IPS DF 6.9 (cell line): ENCODE measurements at regions not wholly inside any gene's neighbourhood (a gene's known extent, or its start where the extent isn't known, plus 50 kb on each side); places are given as distances from the start of the nearest gene placed in this dataset.

Source experiments
- DNase-seq: peaks from one replicate; pipeline ENCODE4 v3.0.0-alpha.2; 2013; ENCODE audit warnings: low read depth, low spot score
- H3K27ac ChIP-seq: one replicate; pipeline ENCODE4 v1.5.1; 2013; ENCODE audit warnings: low read length, control low read depth
- H3K27me3 ChIP-seq: 2 replicates; pipeline ENCODE4 v1.6.1; 2013; ENCODE audit warnings: mild to moderate bottlenecking, low read length; ENCODE audit not compliant: control insufficient read depth, insufficient read depth
- H3K36me3 ChIP-seq: 2 replicates; pipeline ENCODE4 v1.6.1; 2013; ENCODE audit warnings: low read length; ENCODE audit not compliant: control insufficient read depth, insufficient read depth
- H3K4me1 ChIP-seq: 2 replicates; pipeline ENCODE4 v1.6.1; 2013; ENCODE audit warnings: low read length; ENCODE audit not compliant: control insufficient read depth, insufficient read depth
- H3K4me3 ChIP-seq: 2 replicates; pipeline ENCODE4 v1.5.1; 2013; ENCODE audit warnings: mild to moderate bottlenecking, low read length
- H3K9me3 ChIP-seq: 2 replicates; pipeline ENCODE4 v1.6.1; 2013; ENCODE audit warnings: low read length, inconsistent platforms; ENCODE audit not compliant: control insufficient read depth, insufficient read depth
- WGBS: extraction: QIAGEN DNeasy Blood & Tissue Kit; methylation state at CpG from one replicate; pipeline ENCODE4 v1.1.7; 2013; ENCODE audit warnings: mixed read lengths, missing lambda C conversion rate; ENCODE audit not compliant: insufficient read length, insufficient coverage; 5-methylcytosine and 5-hydroxymethylcytosine counted together

DNA sequence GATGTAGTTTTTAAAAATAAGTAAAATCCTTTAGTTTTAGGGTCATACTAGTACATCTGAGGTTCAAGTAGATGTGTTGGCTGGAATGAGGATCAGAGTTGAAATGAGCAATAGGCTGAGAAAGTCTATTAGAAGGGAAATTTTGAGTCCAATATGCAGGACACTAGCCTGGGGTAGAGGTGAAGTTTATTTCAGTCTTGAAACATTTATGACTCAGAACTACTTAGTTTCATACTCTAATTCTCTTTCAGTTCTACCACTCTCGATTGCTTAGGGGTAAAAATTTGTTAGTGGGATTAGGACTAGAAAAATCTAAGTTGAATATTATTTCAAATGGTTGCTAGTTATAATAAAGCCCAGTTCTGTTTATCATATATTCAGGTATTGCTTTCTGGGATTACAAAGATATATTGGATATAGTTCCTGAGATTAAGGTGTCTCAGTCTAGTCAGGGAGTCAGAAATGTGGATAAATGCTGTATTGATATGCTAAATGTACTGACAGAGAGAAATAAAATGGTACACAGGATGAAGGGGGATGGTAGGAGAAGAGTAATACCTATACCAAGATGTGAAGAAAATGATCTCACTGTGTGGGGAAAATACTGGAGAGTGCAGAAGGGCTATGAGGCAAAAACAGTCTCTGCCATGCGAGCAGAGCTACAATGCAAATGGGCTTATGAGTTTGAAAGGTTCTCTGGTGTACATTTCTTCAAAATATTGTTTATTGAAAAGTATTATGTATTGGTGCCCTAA, 395.8 kb upstream of the FBXO33 start:
- no peak overlapping the region for H3K27ac ChIP-seq
- no peak overlapping the region for H3K4me3 ChIP-seq
- no peaks in the 10 kb centered on the region for H3K36me3 ChIP-seq
- DNase-seq, result no peak
- WGBS, result no CpG with 5 or more reads among the region's 2 CpGs
- H3K27me3 ChIP-seq, result no peaks in the 10 kb centered on the region
- no peaks in the 10 kb centered on the region for H3K4me1 ChIP-seq
- H3K9me3 ChIP-seq, result no peaks in the 10 kb centered on the region

DNA sequence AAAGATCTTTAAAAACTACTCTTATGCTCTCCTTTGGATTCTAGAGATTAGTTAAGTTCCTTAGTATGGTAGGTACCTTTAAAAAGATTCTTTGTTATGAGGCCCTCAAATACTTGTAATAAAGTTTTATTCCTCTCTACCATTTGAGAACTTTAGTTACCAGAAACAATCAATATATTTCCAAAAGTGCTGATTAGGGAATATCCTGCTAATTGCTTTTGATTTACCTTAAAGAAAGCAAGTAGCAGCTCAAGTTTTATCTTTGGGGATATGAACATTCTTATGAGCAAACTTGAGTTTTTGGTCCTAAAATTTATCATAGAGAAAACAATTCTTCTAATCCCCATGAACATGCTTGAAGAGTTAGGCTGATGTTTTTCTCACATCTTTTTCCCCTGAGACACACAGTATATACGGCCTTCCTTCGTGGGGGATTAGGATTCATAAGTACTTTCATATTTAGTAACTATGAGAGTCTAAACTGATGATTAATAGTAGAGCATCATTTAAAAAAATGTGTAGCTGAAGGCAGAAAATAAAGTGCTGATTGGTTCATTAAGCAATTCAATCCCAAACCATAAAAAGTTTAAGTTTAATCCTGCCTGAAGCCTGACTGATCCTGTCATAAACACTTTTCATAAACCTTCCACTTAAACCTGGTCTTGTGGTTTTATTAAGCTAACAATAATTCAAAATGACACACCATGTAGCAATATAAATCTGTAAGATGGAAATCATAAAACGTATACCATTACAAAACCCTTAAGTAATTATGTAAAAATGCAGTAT, 380.5 kb upstream of the FBXO33 start:
- DNase-seq, result no peak
- no peak overlapping the region for H3K4me3 ChIP-seq
- no peak overlapping the region for H3K27ac ChIP-seq
- H3K36me3 ChIP-seq, result no peaks in the 10 kb centered on the region
- no peaks in the 10 kb centered on the region for H3K27me3 ChIP-seq
- no peaks in the 10 kb centered on the region for H3K9me3 ChIP-seq
- no CpG with 5 or more reads among the region's 3 CpGs for WGBS
- H3K4me1 ChIP-seq, result no peaks in the 10 kb centered on the region

DNA sequence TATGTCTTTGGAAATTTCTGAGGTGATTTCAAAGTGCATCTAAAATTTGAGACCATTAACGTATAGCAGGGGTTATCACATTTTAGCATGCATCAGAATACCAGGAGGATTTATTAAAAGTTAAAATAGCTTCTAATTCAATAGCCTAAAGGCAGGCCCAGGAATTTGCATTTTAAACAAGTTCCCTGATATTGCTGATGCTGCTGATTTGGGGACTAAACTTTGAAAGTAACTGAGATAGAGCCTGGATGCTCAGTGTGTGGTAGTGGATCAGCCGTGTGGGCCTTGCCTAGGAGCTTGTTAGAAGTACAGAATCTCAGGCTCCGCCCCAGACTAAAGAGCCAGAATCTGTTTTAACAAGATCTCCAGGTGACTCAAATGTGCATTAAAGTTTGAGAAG, 375.0 kb upstream of the FBXO33 start:
- Histone ChIP-seq H3K4me1 (no peaks in the 10 kb centered on the region), H3K27me3 (no peaks in the 10 kb centered on the region), H3K4me3 (no peak overlapping the region), H3K36me3 (no peaks in the 10 kb centered on the region), H3K9me3 (no peaks in the 10 kb centered on the region), H3K27ac (no peak overlapping the region)
- no peak for DNase-seq
- no CpG with 5 or more reads among the region's 3 CpGs for WGBS

DNA sequence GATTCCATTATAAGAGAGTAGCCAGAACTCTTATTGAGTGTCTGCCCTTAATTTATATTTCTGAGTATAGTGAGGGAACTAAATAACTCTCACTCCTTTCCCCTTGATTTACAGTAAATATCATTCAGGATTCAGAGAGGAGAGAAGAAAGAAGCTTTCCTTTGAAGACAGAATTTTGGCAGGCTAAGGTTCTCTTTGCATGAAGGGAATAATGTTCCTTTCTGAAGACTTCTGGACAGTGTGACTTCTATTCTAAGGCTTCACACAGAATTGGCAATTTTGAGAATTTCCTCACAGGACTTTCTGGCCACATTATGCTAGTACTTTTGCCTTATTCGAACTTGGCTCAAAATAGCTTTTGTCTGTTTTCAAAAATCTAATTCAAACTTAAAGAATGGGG, 352.2 kb upstream of the FBXO33 start:
- Histone ChIP-seq H3K4me1 (no peaks in the 10 kb centered on the region; the same call in 1 of the 2 replicates), H3K4me3 (no peak overlapping the region), H3K27me3 (no peaks in the 10 kb centered on the region), H3K9me3 (no peaks in the 10 kb centered on the region), H3K36me3 (no peaks in the 10 kb centered on the region), H3K27ac (no peak overlapping the region)
- no CpG with 5 or more reads among the region's 1 CpG for WGBS
- DNase-seq, result no peak

DNA sequence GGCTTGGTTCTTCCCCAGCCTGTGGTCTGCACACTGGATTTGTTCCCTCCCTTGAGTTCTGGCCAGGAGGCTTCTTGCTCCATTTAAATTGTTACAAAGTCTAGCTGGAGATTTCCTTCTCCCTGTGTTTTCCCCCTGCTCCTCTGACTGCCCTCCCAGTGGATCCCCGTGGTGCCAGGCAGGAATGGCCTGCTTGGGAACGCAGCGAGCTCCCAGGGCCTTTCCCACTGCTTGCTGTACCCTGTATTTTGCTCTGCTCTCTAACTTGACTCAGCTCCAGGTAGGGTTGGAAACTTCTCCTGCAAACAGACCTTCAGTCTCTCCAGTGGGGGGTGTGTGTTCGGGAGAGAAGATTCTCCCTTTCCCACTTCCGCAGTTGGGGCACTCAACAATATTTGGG, 349.2 kb upstream of the FBXO33 start:
- WGBS, result no CpG with 5 or more reads among the region's 5 CpGs
- Histone ChIP-seq H3K36me3 (no peaks in the 10 kb centered on the region), H3K4me1 (no peaks in the 10 kb centered on the region; the same call in 1 of the 2 replicates), H3K27me3 (no peaks in the 10 kb centered on the region), H3K9me3 (no peaks in the 10 kb centered on the region), H3K27ac (no peak overlapping the region), H3K4me3 (no peak overlapping the region)
- DNase-seq, result no peak

DNA sequence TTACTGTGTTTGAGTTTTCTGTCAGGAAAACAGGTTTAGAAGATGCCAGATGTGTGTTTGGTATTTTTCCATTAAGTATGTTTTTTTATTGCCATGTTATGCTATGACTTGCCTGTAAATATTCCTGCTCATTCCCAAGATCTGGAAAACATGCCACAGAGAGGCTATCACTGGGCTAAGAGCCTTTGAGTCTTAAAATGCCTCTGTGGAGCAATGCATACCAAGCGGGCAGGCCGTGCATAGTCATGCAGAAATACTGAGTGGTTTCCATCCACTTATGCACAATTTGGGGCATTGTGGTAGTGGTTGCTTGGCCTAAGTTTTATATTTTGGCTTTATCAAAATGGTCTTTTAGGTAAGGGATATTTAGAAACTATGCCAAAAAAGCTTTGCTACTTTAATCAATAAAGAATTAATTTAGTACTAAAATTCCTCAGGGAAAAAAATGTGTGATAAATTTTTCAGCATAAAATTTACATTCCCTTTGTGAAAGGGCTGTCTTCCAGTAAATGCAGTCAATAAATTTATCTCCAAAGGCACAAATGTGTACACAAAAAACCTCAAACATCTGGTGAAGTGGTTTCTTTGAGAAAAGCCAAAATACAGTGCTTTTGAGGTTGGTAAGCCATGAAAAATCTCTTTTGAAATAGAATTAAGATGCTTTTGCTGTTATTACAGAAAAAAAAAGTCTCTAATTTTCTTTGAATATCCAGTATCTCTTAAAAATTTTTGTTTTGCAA, 341.3 kb upstream of the FBXO33 start:
- Histone ChIP-seq H3K4me3 (no peak overlapping the region), H3K27ac (no peak overlapping the region), H3K9me3 (no peaks in the 10 kb centered on the region), H3K27me3 (no peaks in the 10 kb centered on the region), H3K36me3 (no peaks in the 10 kb centered on the region), H3K4me1 (peaks cover 2% of the 10 kb centered on the region; the same call in 1 of the 2 replicates)
- no peak for DNase-seq
- WGBS, result no CpG with 5 or more reads among the region's 2 CpGs

DNA sequence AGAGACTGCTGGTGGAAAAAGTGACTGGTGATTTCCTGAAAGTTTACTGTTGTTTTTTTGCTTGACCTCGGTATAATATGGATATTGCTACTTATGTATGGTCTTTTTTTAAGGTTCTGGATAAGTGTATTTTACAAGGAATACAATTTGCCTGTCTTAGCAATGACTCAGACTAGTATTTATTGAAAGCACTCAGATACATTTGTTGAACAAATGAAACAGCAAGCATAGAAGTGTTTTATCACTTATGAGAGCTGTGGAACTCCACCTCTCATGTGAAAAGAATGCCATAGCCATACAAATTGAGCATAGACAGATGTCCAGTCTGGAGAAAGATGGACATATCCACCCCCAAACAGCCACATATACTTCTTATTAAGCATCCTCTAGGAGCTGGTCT, 340.4 kb upstream of the FBXO33 start:
- no CpG with 5 or more reads among the region's 1 CpG for WGBS
- no peak overlapping the region for H3K4me3 ChIP-seq
- no peaks in the 10 kb centered on the region for H3K9me3 ChIP-seq
- H3K27ac ChIP-seq, result no peak overlapping the region
- H3K4me1 ChIP-seq, result peaks cover 2% of the 10 kb centered on the region; the same call in 1 of the 2 replicates
- DNase-seq, result no peak
- H3K27me3 ChIP-seq, result no peaks in the 10 kb centered on the region
- no peaks in the 10 kb centered on the region for H3K36me3 ChIP-seq

DNA sequence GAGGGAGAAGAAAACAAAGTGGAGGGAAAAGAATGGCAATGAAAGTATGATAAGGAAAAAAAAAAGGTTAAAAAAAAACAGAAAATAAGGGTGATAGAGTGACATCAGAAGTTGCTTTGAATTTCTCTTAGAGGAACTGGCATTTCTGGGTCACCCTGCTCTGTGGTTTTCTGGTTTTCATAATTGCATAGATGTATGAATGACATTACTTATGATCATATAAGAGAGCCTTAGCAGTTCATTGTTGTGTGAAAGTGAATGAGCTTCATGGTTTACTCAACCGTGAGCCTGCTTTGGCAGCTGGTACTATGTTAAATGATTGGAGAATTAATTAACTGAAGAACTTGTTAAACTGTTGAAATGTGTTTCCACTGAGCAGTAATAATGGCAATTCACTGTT, 336.4 kb upstream of the FBXO33 start:
- Histone ChIP-seq H3K36me3 (no peaks in the 10 kb centered on the region), H3K9me3 (no peaks in the 10 kb centered on the region), H3K27ac (no peak overlapping the region), H3K4me1 (peaks cover 2% of the 10 kb centered on the region; the same call in 1 of the 2 replicates), H3K4me3 (no peak overlapping the region), H3K27me3 (no peaks in the 10 kb centered on the region)
- WGBS, result no CpG with 5 or more reads among the region's 1 CpG
- DNase-seq, result no peak

DNA sequence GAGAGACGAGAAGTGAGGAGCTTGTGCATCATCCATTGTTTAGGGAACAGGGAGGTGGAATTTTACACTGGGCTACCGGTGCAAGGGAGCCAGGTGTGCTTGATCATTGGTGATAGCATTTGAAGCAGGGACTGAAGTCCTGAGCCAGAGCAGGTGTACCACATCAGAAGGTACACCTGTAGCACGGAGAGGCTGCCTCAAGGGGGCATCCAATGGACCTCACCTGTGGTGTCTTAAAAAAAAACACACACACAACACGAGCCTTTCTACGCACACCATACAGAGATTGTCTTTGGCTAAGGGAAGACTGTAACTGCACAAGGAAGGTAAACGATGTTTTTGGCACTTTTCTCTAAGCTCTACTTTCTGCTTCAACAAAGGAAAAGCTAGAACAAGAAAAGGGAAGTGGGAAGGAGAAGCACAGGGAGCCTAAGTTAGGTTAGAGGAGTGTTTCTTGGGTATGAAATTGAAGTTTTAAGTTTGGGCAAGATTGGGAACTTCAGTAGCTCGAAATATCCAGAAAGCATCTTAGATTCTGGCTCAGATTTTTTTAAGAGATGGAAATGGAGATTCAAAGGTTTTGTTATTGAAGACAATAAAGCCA, 334.3 kb upstream of the FBXO33 start:
- no peak overlapping the region for H3K4me3 ChIP-seq
- H3K9me3 ChIP-seq, result no peaks in the 10 kb centered on the region
- DNase-seq, result no peak
- no CpG with 5 or more reads among the region's 7 CpGs for whole genome bisulfite sequencing
- H3K4me1 ChIP-seq, result no peaks in the 10 kb centered on the region
- no peak overlapping the region for H3K27ac ChIP-seq
- no peaks in the 10 kb centered on the region for H3K27me3 ChIP-seq
- H3K36me3 ChIP-seq, result no peaks in the 10 kb centered on the region

DNA sequence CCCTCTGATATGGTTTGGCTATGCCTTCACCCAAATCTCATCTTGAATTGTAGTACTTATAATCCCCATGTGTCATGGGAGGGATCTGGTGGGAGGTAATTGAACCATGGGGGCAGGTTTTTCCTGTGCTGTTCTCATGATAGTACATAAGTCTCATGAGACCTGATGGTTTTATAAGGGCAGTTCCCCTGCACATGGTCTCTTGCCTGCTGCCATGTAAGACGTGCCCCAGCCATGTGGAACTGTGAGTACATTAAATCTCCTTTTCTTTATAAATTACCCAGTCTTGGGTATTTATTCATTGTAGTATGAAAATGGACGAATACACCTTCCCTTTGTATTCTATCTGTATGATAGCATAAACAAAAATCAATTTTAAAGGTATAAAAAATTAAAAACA, 333.4 kb upstream of the FBXO33 start:
- Histone ChIP-seq H3K4me3 (no peak overlapping the region), H3K27me3 (no peaks in the 10 kb centered on the region), H3K4me1 (no peaks in the 10 kb centered on the region), H3K9me3 (no peaks in the 10 kb centered on the region), H3K36me3 (no peaks in the 10 kb centered on the region), H3K27ac (no peak overlapping the region)
- WGBS, result no CpG with 5 or more reads among the region's 2 CpGs
- no peak for DNase-seq
